AG09319 (cell line): ENCODE measurements at regions not wholly inside any gene's neighbourhood (a gene's known extent, or its start where the extent isn't known, plus 50 kb on each side); places are given as distances from the start of the nearest gene placed in this dataset.

Experiments used
- DNase-seq: peaks from one replicate; pipeline ENCODE4 v3.0.0-alpha.2; 2010; ENCODE audit warnings: low read depth; ENCODE audit errors: extremely low read depth
- CTCF ChIP-seq: IDR thresholded peaks from 2 replicates; pipeline ENCODE4 v1.5.1; 2011; ENCODE audit warnings: low read depth, mild to moderate bottlenecking, inconsistent platforms, low read length, moderate library complexity

GRCh38 chr22:22704156-22704946 is 59.9 kb downstream of the GGTLC2 start:
- TF ChIP-seq CTCF: no peak
- DNase-seq: no peak

- TF ChIP-seq CTCF: no peak
- DNase-seq: no peak
Measured at GRCh38 chr22:22705328-22706100, 61.1 kb downstream of the GGTLC2 start.

- DNase-seq: no peak
- TF ChIP-seq CTCF: no peak
Measured at GRCh38 chr22:22706253-22706915, 62.0 kb downstream of the GGTLC2 start.

GRCh38 chr22:22709719-22710445 is 65.5 kb downstream of the GGTLC2 start:
- DNase-seq: no peak
- TF ChIP-seq CTCF: no peak; the same call in none of the 2 replicates

- no peak for DNase-seq
- peak; percentile 98 for TF ChIP-seq CTCF
Measured at GRCh38 chr22:22710719-22711531, 66.5 kb downstream of the GGTLC2 start.

- TF ChIP-seq CTCF: no peak
- no peak for DNase-seq
Measured at GRCh38 chr22:22711532-22711913, 67.1 kb downstream of the GGTLC2 start.
